Liver (tissue), 2 donors: ENCODE measurements at regions not wholly inside any gene's neighbourhood (a gene's known extent, or its start where the extent isn't known, plus 50 kb on each side); places are given as distances from the start of the nearest gene placed in this dataset.

ENCODE experiments used
- YY1 ChIP-seq: IDR thresholded peaks from 2 replicates; pipeline ENCODE4 v1.6.1; 2016; ENCODE audit warnings: antibody characterized with exemption, mild to moderate bottlenecking
- TF ChIP-seq, protein P1 (sequence below): fragments of 150-350 bp; IDR thresholded peaks from 2 replicates; pipeline ENCODE4 v1.5.1; 2017; ENCODE audit warnings: improper control_type of control experiment, low read depth, low read length; ENCODE audit not compliant: missing input control
- donor health status: healthy.

DNA sequence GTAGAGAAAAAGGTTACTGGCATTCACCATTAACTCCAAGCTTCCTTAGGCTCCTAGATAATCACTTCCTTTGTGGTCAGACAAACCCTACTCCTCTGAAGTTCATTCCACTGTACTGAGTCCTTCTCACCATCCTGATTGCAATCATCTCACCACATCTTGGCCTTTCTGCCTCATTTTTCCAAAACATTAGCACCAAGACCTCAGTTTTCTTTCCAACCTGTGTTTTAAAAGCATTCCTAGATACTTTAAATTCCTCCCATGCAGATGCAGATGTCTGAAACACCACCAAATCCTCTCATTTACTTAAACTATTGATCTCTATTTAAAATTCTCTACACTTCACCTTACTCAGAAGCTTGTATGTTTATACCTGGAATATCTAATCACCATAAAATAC is 961.3 kb upstream of the CTNND2 start:
- TF ChIP-seq, protein P1, sequence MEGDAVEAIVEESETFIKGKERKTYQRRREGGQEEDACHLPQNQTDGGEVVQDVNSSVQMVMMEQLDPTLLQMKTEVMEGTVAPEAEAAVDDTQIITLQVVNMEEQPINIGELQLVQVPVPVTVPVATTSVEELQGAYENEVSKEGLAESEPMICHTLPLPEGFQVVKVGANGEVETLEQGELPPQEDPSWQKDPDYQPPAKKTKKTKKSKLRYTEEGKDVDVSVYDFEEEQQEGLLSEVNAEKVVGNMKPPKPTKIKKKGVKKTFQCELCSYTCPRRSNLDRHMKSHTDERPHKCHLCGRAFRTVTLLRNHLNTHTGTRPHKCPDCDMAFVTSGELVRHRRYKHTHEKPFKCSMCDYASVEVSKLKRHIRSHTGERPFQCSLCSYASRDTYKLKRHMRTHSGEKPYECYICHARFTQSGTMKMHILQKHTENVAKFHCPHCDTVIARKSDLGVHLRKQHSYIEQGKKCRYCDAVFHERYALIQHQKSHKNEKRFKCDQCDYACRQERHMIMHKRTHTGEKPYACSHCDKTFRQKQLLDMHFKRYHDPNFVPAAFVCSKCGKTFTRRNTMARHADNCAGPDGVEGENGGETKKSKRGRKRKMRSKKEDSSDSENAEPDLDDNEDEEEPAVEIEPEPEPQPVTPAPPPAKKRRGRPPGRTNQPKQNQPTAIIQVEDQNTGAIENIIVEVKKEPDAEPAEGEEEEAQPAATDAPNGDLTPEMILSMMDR, result no peak
- TF ChIP-seq YY1, result no peak
